ENCODE measurements at regions not wholly inside any gene's neighbourhood (a gene's known extent, or its start where the extent isn't known, plus 50 kb on each side); places are given as distances from the start of the nearest gene placed in this dataset.

DNA sequence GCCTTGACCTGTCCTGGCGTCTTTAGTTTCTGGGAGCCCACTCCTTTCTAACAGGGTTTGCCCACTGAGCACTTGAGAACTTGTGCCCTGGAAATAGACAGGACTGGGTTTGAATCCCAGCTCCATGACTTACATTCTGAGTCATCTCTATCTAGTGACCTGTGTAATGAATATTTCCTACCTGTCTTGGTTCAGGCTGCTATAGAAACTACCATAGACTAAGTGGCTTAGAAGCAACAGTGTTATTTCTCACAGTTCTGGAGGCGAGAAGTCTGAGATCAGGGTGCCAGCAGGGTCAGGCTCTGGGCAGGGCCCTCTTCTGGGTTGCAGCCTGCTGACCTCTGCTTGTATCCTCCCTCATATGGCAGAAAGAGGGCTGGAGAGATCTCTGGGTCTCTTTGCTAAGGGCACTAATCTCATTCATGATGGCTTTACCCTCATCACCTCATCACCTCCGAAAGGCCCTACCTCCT is 110.7 kb upstream of the DHX40 start (continued):
- TF ChIP-seq, protein P1, sequence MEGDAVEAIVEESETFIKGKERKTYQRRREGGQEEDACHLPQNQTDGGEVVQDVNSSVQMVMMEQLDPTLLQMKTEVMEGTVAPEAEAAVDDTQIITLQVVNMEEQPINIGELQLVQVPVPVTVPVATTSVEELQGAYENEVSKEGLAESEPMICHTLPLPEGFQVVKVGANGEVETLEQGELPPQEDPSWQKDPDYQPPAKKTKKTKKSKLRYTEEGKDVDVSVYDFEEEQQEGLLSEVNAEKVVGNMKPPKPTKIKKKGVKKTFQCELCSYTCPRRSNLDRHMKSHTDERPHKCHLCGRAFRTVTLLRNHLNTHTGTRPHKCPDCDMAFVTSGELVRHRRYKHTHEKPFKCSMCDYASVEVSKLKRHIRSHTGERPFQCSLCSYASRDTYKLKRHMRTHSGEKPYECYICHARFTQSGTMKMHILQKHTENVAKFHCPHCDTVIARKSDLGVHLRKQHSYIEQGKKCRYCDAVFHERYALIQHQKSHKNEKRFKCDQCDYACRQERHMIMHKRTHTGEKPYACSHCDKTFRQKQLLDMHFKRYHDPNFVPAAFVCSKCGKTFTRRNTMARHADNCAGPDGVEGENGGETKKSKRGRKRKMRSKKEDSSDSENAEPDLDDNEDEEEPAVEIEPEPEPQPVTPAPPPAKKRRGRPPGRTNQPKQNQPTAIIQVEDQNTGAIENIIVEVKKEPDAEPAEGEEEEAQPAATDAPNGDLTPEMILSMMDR (CRISPR knock-in tag; IDR thresholded peaks at IDR 0.05): no peak
- TF ChIP-seq ZNF33B (CRISPR knock-in tag; IDR thresholded peaks at IDR 0.05) (no peak), CENPX (CRISPR knock-in tag; IDR thresholded peaks at IDR 0.05) (no peak), RFXAP (CRISPR knock-in tag; IDR thresholded peaks at IDR 0.05; ENCODE audit: borderline replicate concordance) (no peak)
- TF ChIP-seq, protein P2, sequence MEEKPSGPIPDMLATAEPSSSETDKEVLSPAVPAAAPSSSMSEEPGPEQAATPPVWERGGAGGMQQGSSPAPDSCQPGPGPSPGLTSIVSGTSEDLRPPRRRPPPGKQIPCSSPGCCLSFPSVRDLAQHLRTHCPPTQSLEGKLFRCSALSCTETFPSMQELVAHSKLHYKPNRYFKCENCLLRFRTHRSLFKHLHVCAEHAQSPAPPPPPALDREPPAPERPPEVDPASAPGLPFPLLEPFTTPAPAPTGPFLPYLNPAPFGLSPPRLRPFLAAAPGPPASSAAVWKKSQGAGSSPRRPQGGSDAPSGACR (CRISPR knock-in tag; IDR thresholded peaks at IDR 0.05): no peak
- TF ChIP-seq, protein P3, sequence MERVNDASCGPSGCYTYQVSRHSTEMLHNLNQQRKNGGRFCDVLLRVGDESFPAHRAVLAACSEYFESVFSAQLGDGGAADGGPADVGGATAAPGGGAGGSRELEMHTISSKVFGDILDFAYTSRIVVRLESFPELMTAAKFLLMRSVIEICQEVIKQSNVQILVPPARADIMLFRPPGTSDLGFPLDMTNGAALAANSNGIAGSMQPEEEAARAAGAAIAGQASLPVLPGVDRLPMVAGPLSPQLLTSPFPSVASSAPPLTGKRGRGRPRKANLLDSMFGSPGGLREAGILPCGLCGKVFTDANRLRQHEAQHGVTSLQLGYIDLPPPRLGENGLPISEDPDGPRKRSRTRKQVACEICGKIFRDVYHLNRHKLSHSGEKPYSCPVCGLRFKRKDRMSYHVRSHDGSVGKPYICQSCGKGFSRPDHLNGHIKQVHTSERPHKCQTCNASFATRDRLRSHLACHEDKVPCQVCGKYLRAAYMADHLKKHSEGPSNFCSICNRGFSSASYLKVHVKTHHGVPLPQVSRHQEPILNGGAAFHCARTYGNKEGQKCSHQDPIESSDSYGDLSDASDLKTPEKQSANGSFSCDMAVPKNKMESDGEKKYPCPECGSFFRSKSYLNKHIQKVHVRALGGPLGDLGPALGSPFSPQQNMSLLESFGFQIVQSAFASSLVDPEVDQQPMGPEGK (CRISPR knock-in tag; IDR thresholded peaks at IDR 0.05): no peak

DNA sequence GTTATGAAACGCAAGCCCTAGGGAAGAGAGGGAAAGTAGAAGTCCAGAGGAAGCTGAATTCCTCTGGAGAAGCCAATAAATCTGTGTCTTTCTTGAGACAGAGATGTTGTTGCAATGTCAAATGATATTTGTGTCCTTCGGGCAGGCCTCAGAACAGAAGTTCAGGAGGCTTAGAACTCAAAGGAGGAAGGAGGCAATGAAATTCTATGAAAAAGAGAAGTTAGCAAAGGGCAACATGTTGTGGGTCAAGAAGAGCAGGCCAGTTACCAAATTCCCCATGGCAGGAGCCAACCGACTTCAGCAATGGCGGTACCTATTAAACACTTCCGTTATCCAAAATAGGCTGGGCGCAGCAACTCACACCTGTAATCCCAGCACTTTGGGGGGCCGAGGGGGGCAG is 109.0 kb upstream of the DHX40 start:
- Histone ChIP-seq H3K79me2 (ENCODE audit: insufficient read depth, low read length) (no peaks in the 10 kb centered on the region), H3K4me1 (ENCODE audit: insufficient read depth, low read length) (peaks cover 41% of the 10 kb centered on the region), H3K4me3 (replicated peaks in 1 of 3; ENCODE audit: insufficient read depth in 1 of 3, low read depth in 2 of 3, low read length in 3 of 3) (no peak overlapping the region), H3K27ac (ENCODE audit: extremely low read length, insufficient read depth, low read length) (no peak overlapping the region), H3K36me3 (replicated peaks in 1 of 2; ENCODE audit: control insufficient read depth in 1 of 2, insufficient read depth in 2 of 2, low read length in 2 of 2) (no peaks in the 10 kb centered on the region), H4K20me1 (ENCODE audit: insufficient read depth, low read length) (no peaks in the 10 kb centered on the region), H3K27me3 (ENCODE audit: control insufficient read depth in 1 of 2, insufficient read depth in 2 of 2, low read length in 2 of 2) (no peaks in the 10 kb centered on the region), H2AFZ (ENCODE audit: low read length) (no peak overlapping the region), H3K9ac (ENCODE audit: insufficient read depth, low read depth, low read length) (no peak overlapping the region), H3K9me3 (ENCODE audit: low read length) (no peaks in the 10 kb centered on the region), H3K4me2 (ENCODE audit: low read depth, low read length) (no peak overlapping the region)
- 82% methylated on average over 7 of the region's 7 CpGs for WGBS (ENCODE audit: low lambda C conversion rate)
- intact Hi-C loops (cut with micrococcal nuclease; ENCODE audit: unreplicated experiment): no loop called here
- CTCF ChIA-PET (ENCODE audit: low intra/inter-chr PET ratio, low total read pairs): no interaction called here
- FAIRE-seq (no peak), ATAC-seq (no peak), DNase-seq (ENCODE audit: low spot score) (no peak)
- POLR2A ChIA-PET: no interaction called here
- BruUV-seq (replicated peaks): no TSS peak
- in situ Hi-C loops (cut with HindIII; ENCODE audit: extremely low pct_ligation_motif_present, low pct_unique_long_range_greater_than_20kb): no loop called here
- TF ChIP-seq, protein P4, sequence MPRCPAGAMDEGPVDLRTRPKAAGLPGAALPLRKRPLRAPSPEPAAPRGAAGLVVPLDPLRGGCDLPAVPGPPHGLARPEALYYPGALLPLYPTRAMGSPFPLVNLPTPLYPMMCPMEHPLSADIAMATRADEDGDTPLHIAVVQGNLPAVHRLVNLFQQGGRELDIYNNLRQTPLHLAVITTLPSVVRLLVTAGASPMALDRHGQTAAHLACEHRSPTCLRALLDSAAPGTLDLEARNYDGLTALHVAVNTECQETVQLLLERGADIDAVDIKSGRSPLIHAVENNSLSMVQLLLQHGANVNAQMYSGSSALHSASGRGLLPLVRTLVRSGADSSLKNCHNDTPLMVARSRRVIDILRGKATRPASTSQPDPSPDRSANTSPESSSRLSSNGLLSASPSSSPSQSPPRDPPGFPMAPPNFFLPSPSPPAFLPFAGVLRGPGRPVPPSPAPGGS (CRISPR knock-in tag; IDR thresholded peaks at IDR 0.05): no peak
- TF ChIP-seq, protein P5, sequence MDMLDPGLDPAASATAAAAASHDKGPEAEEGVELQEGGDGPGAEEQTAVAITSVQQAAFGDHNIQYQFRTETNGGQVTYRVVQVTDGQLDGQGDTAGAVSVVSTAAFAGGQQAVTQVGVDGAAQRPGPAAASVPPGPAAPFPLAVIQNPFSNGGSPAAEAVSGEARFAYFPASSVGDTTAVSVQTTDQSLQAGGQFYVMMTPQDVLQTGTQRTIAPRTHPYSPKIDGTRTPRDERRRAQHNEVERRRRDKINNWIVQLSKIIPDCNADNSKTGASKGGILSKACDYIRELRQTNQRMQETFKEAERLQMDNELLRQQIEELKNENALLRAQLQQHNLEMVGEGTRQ (IDR thresholded peaks at IDR 0.05; ENCODE audit: low read depth, low read length): no peak
- TF ChIP-seq, protein P5 (CRISPR knock-in tag; IDR thresholded peaks at IDR 0.05; ENCODE audit: borderline replicate concordance): no peak
- TF ChIP-seq ASH2L (IDR thresholded peaks at IDR 0.05; ENCODE audit: insufficient read length, low read depth, low read length) (no peak), MATR3 (CRISPR knock-in tag; IDR thresholded peaks at IDR 0.05) (no peak), MAFG (CRISPR knock-in tag; IDR thresholded peaks at IDR 0.05) (no peak)
- TF ChIP-seq, protein P6, sequence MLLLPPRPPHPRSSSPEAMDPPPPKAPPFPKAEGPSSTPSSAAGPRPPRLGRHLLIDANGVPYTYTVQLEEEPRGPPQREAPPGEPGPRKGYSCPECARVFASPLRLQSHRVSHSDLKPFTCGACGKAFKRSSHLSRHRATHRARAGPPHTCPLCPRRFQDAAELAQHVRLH (CRISPR knock-in tag; IDR thresholded peaks at IDR 0.05; ENCODE audit: borderline replicate concordance, low read depth): no peak
- TF ChIP-seq, protein P7, sequence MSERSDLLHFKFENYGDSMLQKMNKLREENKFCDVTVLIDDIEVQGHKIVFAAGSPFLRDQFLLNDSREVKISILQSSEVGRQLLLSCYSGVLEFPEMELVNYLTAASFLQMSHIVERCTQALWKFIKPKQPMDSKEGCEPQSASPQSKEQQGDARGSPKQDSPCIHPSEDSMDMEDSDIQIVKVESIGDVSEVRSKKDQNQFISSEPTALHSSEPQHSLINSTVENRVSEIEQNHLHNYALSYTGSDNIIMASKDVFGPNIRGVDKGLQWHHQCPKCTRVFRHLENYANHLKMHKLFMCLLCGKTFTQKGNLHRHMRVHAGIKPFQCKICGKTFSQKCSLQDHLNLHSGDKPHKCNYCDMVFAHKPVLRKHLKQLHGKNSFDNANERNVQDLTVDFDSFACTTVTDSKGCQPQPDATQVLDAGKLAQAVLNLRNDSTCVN (CRISPR knock-in tag; IDR thresholded peaks at IDR 0.05; ENCODE audit: borderline replicate concordance): no peak
